ENCODE measurements at regions not wholly inside any gene's neighbourhood (a gene's known extent, or its start where the extent isn't known, plus 50 kb on each side); places are given as distances from the start of the nearest gene placed in this dataset.

GRCh38 chr4:36737691-36738090 lies 456.3 kb downstream of the DTHD1 start:
- no peak for DNase-seq

GRCh38 chr4:36740796-36741310 lies 459.4 kb downstream of the DTHD1 start:
- DNase-seq = no peak

GRCh38 chr4:36747277-36748129 lies 466.1 kb downstream of the DTHD1 start:
- no peak for DNase-seq

- DNase-seq = no peak
Measured at GRCh38 chr4:36753048-36753447, 471.6 kb downstream of the DTHD1 start.

GRCh38 chr4:36757580-36758311 lies 476.3 kb downstream of the DTHD1 start:
- DNase-seq = no peak

GRCh38 chr4:36758312-36759178 lies 477.1 kb downstream of the DTHD1 start:
- DNase-seq = no peak

- no peak for DNase-seq
Measured at GRCh38 chr4:36761607-36762006, 480.2 kb downstream of the DTHD1 start.

- DNase-seq = no peak
Measured at GRCh38 chr4:36763814-36764213, 480.7 kb upstream of the NWD2 start.

GRCh38 chr4:36767596-36767995 lies 476.9 kb upstream of the NWD2 start:
- no peak for DNase-seq

- no peak for DNase-seq
Measured at GRCh38 chr4:36771411-36772153, 473.0 kb upstream of the NWD2 start.

GRCh38 chr4:36772154-36772516 lies 472.4 kb upstream of the NWD2 start:
- no peak for DNase-seq

GRCh38 chr4:36773467-36773866 lies 471.1 kb upstream of the NWD2 start:
- no peak for DNase-seq

GRCh38 chr4:36775544-36775943 lies 469.0 kb upstream of the NWD2 start:
- no peak for DNase-seq

- DNase-seq = no peak
Measured at GRCh38 chr4:36779601-36780000, 464.9 kb upstream of the NWD2 start.

- DNase-seq = no peak
Measured at GRCh38 chr4:36785973-36786372, 458.6 kb upstream of the NWD2 start.

- no peak for DNase-seq
Measured at GRCh38 chr4:36786519-36786918, 458.0 kb upstream of the NWD2 start.

- no peak for DNase-seq
Measured at GRCh38 chr4:36794716-36795115, 449.8 kb upstream of the NWD2 start.

GRCh38 chr4:36812149-36812548 lies 432.4 kb upstream of the NWD2 start:
- no peak for DNase-seq

GRCh38 chr4:36815536-36815935 lies 429.0 kb upstream of the NWD2 start:
- no peak for DNase-seq

- no peak for DNase-seq
Measured at GRCh38 chr4:36823199-36823967, 421.2 kb upstream of the NWD2 start.

GRCh38 chr4:36824682-36825081 lies 419.9 kb upstream of the NWD2 start:
- DNase-seq = no peak

- DNase-seq = no peak
Measured at GRCh38 chr4:36835246-36835645, 409.3 kb upstream of the NWD2 start.

Data from activated effector memory CD4-positive, alpha-beta T cell treated with Interleukin-2 at 50 U/mL for 16 hours (primary cell).